NCI-H82 treated with DMSO at 0.1 percent for 48 hours (cell line): ENCODE measurements at regions not wholly inside any gene's neighbourhood (a gene's known extent, or its start where the extent isn't known, plus 50 kb on each side); places are given as distances from the start of the nearest gene placed in this dataset.
"Not testable (repeated sequence)": the region's sequence is repeated elsewhere in the genome, so short reads cannot be mapped to it uniquely, and the experiment has no call there.

Experiments used
- DNase-seq: peaks from one replicate; lab custom pipeline; 2025; ENCODE audit not compliant: unreplicated experiment; lab: John Stamatoyannopoulos, UW

GRCh38 chr2:144936442-144936841 lies 416.5 kb upstream of the ZEB2 start:
- DNase-seq: no peak

GRCh38 chr2:144935736-144936135 lies 415.8 kb upstream of the ZEB2 start:
- no peak for DNase-seq

GRCh38 chr2:144935191-144935590 lies 415.3 kb upstream of the ZEB2 start:
- DNase-seq: no peak

GRCh38 chr2:144931960-144932359 lies 412.0 kb upstream of the ZEB2 start:
- no peak for DNase-seq

- no peak for DNase-seq
Observed at GRCh38 chr2:144931480-144931879, 411.6 kb upstream of the ZEB2 start.

- DNase-seq: no peak
Observed at GRCh38 chr2:144927429-144927828, 407.5 kb upstream of the ZEB2 start.

GRCh38 chr2:144925886-144926285 lies 406.0 kb upstream of the ZEB2 start:
- no peak for DNase-seq

- DNase-seq: no peak
Observed at GRCh38 chr2:144924827-144925226, 404.9 kb upstream of the ZEB2 start.

GRCh38 chr2:144922519-144922918 lies 402.6 kb upstream of the ZEB2 start:
- DNase-seq: no peak

GRCh38 chr2:144920755-144921530 lies 401.0 kb upstream of the ZEB2 start:
- DNase-seq: no peak

GRCh38 chr2:144914622-144915318 lies 394.9 kb upstream of the ZEB2 start:
- DNase-seq: no peak

GRCh38 chr2:144914113-144914512 lies 394.2 kb upstream of the ZEB2 start:
- DNase-seq: no peak

GRCh38 chr2:144912206-144912605 lies 392.3 kb upstream of the ZEB2 start:
- no peak for DNase-seq

- no peak for DNase-seq
Observed at GRCh38 chr2:144905956-144906355, 386.0 kb upstream of the ZEB2 start.

- no peak for DNase-seq
Observed at GRCh38 chr2:144904612-144905011, 384.7 kb upstream of the ZEB2 start.

GRCh38 chr2:144903045-144903444 lies 383.1 kb upstream of the ZEB2 start:
- DNase-seq: not testable (repeated sequence)

- DNase-seq: not testable (repeated sequence)
Observed at GRCh38 chr2:144901386-144901785, 381.5 kb upstream of the ZEB2 start.

GRCh38 chr2:144896341-144896740 lies 376.4 kb upstream of the ZEB2 start:
- DNase-seq: no peak

GRCh38 chr2:144894612-144895599 lies 375.0 kb upstream of the ZEB2 start:
- no peak for DNase-seq

- no peak for DNase-seq
Observed at GRCh38 chr2:144893464-144893863, 373.5 kb upstream of the ZEB2 start.

- no peak for DNase-seq
Observed at GRCh38 chr2:144890828-144891227, 370.9 kb upstream of the ZEB2 start.
